Skeletal muscle satellite cell (primary cell): ENCODE measurements at regions not wholly inside any gene's neighbourhood (a gene's known extent, or its start where the extent isn't known, plus 50 kb on each side); places are given as distances from the start of the nearest gene placed in this dataset.

Experiments used
- H3K27me3 ChIP-seq: 2 replicates; pipeline ENCODE4 v1.7.0; 2013; ENCODE audit warnings: low read length; ENCODE audit not compliant: control insufficient read depth, insufficient read depth
- H3K36me3 ChIP-seq: 2 replicates; pipeline ENCODE4 v1.7.0; 2013; ENCODE audit warnings: mild to moderate bottlenecking, control low read depth, low read length; ENCODE audit not compliant: insufficient read depth
- H3K4me1 ChIP-seq: 2 replicates; pipeline ENCODE4 v1.7.0; 2013; ENCODE audit warnings: low read length; ENCODE audit not compliant: control insufficient read depth, insufficient read depth
- H3K4me2 ChIP-seq: 2 replicates; pipeline ENCODE4 v1.7.0; 2013; ENCODE audit warnings: mild to moderate bottlenecking, low read length
- H3K4me3 ChIP-seq: 2 replicates; pipeline ENCODE4 v1.7.0; 2013; ENCODE audit warnings: low read length
- H3K9ac ChIP-seq: 2 replicates; pipeline ENCODE4 v1.7.0; 2013; ENCODE audit warnings: mild to moderate bottlenecking, low read depth, low read length, moderate library complexity
- H3K9me3 ChIP-seq: replicated peaks from 2 replicates; pipeline ENCODE4 v1.7.0; 2013; ENCODE audit warnings: mild to moderate bottlenecking, control low read depth, low read length

DNA sequence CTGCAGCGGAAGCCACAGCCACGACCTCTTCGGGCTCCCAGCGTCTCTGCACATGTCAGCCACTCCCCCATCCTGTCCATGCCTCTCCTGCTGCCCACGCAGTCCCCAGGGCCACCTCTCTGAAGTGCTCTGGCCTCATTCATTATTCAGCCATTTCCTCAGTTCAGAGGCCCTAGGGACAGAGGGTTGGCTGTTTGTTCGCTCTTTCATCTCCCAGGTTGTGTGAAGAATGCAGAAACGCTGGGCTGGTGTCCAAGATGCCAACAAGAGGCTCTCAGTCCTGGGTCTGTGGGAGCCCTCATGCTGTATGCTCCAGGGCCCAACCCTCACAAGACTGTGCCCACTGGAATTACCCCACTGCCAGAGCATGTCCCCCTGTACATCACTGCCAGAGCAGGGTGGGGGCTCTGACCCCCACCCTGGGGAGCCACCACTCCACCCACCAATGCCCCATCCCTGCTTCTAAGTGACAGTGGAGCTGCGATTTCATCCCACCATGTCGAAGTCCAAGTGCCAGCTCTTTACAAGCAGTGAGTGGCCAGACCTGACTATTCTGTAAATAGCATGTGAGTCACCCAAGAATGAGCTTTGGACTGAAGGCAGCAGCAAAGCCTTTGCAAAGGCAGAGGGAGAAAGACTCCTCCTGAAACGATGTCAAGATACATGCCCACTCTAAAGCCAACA, 209.6 kb downstream of the BUD13 start:
- no peaks in the 10 kb centered on the region for H3K4me1 ChIP-seq
- H3K27me3 ChIP-seq = no peaks in the 10 kb centered on the region
- no peaks in the 10 kb centered on the region for H3K36me3 ChIP-seq
- no peak overlapping the region for H3K4me3 ChIP-seq
- H3K4me2 ChIP-seq = no peak overlapping the region
- H3K9ac ChIP-seq = no peak overlapping the region
- no peaks in the 10 kb centered on the region for H3K9me3 ChIP-seq

DNA sequence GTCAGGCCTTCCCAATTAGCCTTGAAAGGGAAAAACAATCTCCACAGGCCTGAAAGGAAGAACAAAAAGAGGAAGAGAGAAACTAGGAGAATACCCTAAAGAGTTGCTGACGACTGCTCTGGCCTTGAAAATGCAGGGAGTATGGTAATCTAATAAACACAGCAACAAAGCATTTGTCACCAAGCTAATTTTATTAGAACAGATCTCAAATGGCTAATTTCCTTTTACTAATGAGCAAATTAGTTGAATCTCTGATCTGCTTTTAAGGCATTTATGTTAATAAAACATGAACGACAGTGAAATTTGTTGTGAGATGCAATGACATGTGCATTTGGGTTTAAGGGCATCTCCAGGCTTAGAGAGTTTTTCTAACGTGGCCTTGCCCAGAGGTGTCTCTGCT, 212.2 kb downstream of the BUD13 start:
- no peaks in the 10 kb centered on the region for H3K9me3 ChIP-seq

DNA sequence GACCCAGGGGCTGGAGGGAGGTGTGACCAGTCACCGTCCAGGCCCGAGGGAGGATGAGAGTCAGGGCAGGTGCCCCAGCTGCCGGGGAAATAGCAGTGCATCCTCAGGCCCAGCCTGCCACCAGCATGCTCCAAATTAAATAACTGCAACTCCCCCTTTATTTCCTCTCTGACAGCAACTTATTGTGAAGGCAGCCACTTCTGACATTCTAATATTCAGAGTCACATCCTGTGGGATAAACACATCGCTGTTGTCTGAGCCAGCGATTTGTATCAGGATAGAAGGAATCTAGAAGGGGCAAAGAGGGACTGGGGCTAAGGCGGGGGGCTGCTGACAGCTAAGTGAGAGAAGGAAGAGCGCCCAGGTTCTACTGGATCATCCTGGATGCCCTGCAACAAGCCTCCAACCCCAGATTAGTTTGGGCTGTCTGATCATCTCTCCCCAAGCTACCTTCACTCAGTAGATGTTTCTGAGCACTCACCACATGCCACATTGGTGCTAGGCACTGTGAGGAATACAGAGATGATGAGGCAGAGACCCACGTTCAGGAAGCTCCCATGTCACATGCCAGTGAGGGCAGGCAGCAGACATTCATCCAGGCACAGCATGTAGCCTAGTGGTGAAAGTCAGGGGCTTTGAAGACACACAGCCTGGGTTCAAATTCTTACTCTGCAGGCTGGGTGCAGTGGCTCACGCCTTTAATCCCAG, 214.1 kb downstream of the BUD13 start:
- no peaks in the 10 kb centered on the region for H3K36me3 ChIP-seq

More for the DNA sequence above, 212.2 kb downstream of the BUD13 start:
- Histone ChIP-seq H3K4me2 (no peak overlapping the region), H3K9ac (no peak overlapping the region), H3K36me3 (no peaks in the 10 kb centered on the region), H3K4me3 (no peak overlapping the region), H3K4me1 (no peaks in the 10 kb centered on the region), H3K27me3 (no peaks in the 10 kb centered on the region)

DNA sequence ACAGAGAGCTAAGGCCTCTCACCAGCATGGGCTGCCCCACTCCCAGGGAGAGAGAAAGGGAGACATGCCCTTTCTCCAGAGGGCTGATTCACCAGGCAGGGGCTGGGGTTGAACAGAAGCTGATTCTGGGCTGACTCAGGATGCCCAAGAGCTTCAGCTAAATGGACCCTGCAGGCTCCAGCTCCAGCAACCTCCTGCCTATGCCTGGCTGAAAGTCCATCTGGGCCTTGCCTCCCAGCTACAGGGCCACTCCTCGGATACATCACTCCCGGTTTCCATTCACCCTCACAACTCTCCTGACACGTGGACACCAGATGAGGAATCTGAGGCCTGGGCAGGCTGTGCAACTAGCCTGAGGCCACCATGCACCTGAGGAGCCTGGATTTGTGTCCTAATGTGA, 215.5 kb downstream of the BUD13 start:
- H3K9me3 ChIP-seq = no peaks in the 10 kb centered on the region
- no peak overlapping the region for H3K4me2 ChIP-seq
- no peaks in the 10 kb centered on the region for H3K4me1 ChIP-seq
- H3K27me3 ChIP-seq = no peaks in the 10 kb centered on the region
- H3K4me3 ChIP-seq = no peak overlapping the region
- H3K36me3 ChIP-seq = no peaks in the 10 kb centered on the region
- no peak overlapping the region for H3K9ac ChIP-seq

More for the DNA sequence above, 214.1 kb downstream of the BUD13 start:
- Histone ChIP-seq H3K27me3 (no peaks in the 10 kb centered on the region), H3K4me1 (no peaks in the 10 kb centered on the region), H3K4me2 (no peak overlapping the region), H3K4me3 (no peak overlapping the region), H3K9me3 (no peaks in the 10 kb centered on the region), H3K9ac (no peak overlapping the region)

DNA sequence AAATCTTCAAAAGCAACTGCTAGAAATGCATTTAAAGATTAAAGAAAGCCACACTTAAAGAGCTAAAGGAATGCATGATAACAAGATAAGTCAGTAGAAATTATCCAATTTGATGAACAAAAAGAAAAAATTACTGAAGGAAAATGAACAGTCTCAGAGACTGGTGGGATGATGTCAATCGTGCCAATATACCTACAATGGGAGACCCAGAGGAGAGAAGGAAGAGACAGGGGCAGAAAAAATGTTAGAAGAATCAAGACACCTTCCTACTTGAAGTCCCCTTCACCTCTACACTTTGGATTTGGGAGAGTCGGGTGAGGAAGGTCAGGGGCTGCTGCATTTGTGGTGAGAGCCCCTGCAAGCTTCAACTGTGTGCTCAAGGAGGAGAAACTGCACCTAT, 216.3 kb downstream of the BUD13 start:
- no peaks in the 10 kb centered on the region for H3K4me1 ChIP-seq
- H3K4me2 ChIP-seq = no peak overlapping the region
- H3K9me3 ChIP-seq = no peaks in the 10 kb centered on the region
- H3K9ac ChIP-seq = no peak overlapping the region
- no peaks in the 10 kb centered on the region for H3K36me3 ChIP-seq
- H3K4me3 ChIP-seq = no peak overlapping the region
- H3K27me3 ChIP-seq = no peaks in the 10 kb centered on the region

DNA sequence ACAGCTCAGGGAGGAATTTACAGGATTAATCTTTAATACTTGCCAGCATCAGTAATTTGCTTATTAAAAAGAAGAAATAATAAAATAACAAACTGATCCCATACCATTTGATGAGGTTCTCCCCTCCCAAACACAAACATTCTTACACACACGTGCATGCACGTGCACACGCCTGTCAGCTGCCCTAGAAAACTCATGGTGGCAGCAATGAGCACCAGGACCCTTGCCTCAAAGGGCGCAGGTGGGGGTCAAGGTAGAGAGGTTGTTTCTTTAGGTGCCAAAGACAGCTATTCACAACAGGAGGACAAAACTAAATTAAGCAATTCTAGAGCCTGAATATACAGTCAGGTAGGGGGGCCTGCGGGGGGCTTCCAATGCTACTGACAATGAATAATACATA, 219.3 kb downstream of the BUD13 start:
- H3K27me3 ChIP-seq = no peaks in the 10 kb centered on the region
- H3K4me2 ChIP-seq = no peak overlapping the region
- H3K4me1 ChIP-seq = no peaks in the 10 kb centered on the region
- no peak overlapping the region for H3K4me3 ChIP-seq
- no peak overlapping the region for H3K9ac ChIP-seq
- H3K36me3 ChIP-seq = no peaks in the 10 kb centered on the region
- H3K9me3 ChIP-seq = peaks cover 4% of the 10 kb centered on the region

DNA sequence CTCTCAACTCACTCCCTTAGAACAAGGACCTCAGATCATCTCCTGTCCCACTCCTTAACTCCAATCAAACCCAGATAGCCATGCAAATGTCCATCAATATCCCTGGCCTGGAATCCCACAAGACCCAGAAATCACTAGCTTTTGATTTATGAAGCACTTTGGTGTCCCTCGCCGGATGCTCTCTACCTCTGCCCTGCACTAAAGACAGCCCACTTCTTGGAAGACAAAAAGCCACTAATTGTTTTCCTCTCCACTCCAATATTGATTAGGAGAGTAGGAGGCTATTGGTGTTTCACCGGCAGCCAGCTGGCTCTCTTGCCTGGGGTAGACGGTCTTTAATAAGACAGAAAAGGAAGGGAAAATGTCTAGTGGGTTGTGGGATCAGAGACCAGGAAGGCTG, 221.2 kb downstream of the BUD13 start:
- peaks cover 4% of the 10 kb centered on the region for H3K9me3 ChIP-seq

DNA sequence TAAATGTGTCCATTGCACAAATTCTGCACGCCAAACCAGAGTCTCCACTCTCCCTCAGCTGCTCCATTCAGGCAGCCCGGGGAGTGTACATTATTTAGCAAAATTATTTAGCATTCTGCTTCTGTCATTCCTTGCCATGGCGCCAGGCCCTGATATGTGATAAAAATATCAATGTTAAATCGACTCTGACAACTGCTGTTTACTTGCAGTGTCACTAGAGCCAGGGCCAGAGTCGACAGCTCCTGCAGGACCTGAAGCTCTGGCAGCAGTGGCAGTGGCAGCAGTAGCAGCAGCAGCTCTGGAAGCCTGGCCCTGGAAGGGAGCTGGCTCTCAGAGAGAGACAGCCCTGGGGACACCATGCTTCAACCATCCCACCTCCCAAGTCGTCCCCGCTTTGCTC, 224.5 kb downstream of the BUD13 start:
- Histone ChIP-seq H3K27me3 (no peaks in the 10 kb centered on the region), H3K9ac (no peak overlapping the region), H3K4me1 (no peaks in the 10 kb centered on the region), H3K9me3 (peaks cover 4% of the 10 kb centered on the region), H3K4me2 (no peak overlapping the region), H3K36me3 (no peaks in the 10 kb centered on the region), H3K4me3 (no peak overlapping the region)

More for the DNA sequence above, 221.2 kb downstream of the BUD13 start:
- H3K4me2 ChIP-seq = no peak overlapping the region
- H3K36me3 ChIP-seq = no peaks in the 10 kb centered on the region
- no peaks in the 10 kb centered on the region for H3K4me1 ChIP-seq
- H3K4me3 ChIP-seq = no peak overlapping the region
- no peak overlapping the region for H3K9ac ChIP-seq
- H3K27me3 ChIP-seq = no peaks in the 10 kb centered on the region

DNA sequence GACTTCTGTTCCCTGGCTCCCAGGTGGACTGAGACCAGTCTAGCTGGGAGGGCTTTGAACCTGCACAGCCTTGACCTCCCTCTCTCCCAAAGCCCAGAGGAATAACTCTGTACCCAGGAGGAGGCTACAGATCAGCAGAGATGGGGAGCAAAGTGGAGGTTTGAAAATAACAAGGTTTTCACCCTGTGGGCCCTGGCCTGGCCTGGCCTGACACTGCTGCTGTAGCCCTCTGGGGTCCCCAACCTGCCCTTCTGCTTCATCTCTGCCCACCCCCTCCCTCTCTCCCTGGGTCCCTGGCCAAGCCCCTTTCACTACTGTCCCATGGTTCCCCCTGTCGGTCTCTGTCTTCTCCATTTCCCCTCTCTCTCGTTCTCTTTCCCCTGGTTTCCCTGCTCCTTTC, 225.2 kb downstream of the BUD13 start:
- Histone ChIP-seq H3K4me3 (no peak overlapping the region), H3K9ac (no peak overlapping the region), H3K27me3 (no peaks in the 10 kb centered on the region), H3K4me1 (no peaks in the 10 kb centered on the region), H3K4me2 (no peak overlapping the region), H3K36me3 (no peaks in the 10 kb centered on the region), H3K9me3 (peaks cover 4% of the 10 kb centered on the region)

DNA sequence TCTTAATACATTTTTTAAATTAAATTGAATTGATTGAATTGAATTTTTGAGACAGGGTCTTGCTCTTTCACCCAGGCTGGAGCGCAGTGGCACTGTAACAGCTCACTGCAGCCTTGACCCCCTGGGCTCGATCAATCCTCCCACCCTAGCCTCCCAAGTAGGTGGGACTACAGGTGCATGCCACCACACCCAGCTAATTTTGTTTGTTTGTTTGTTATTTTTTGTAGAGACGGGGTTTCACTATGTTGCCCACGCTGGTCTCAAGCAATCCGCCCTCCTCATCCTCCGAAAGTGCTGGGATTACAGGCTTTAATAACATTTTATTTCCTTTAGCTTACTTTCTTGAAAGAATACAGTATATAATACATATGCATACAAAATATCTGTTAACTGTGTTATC, 226.9 kb downstream of the BUD13 start:
- Histone ChIP-seq H3K4me2 (no peak overlapping the region), H3K9ac (no peak overlapping the region), H3K4me1 (no peaks in the 10 kb centered on the region), H3K27me3 (no peaks in the 10 kb centered on the region), H3K36me3 (no peaks in the 10 kb centered on the region), H3K4me3 (no peak overlapping the region), H3K9me3 (peaks cover 4% of the 10 kb centered on the region)

DNA sequence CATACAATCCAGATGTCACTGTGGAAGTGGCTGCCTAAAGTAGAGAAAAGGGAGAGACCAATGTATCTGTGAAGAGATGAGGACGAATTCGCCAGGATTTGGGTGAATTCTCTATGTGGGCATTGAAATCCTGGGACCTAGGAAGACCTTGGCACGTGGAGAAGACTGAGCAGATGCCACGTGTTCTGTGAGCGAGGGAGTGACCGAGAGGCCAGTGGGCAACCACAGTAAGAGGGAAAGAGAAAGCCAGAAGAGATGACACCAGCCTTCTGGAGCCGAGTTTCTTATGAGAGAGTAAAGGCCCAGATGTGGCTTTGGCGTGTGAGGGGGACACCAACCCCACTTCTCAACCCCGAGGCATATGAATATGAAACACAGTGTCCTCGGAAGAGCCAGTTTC, 228.1 kb downstream of the BUD13 start:
- H3K9me3 ChIP-seq = peaks cover 4% of the 10 kb centered on the region
- H3K4me3 ChIP-seq = no peak overlapping the region
- no peaks in the 10 kb centered on the region for H3K36me3 ChIP-seq
- no peaks in the 10 kb centered on the region for H3K27me3 ChIP-seq
- no peak overlapping the region for H3K9ac ChIP-seq
- no peak overlapping the region for H3K4me2 ChIP-seq
- no peaks in the 10 kb centered on the region for H3K4me1 ChIP-seq

DNA sequence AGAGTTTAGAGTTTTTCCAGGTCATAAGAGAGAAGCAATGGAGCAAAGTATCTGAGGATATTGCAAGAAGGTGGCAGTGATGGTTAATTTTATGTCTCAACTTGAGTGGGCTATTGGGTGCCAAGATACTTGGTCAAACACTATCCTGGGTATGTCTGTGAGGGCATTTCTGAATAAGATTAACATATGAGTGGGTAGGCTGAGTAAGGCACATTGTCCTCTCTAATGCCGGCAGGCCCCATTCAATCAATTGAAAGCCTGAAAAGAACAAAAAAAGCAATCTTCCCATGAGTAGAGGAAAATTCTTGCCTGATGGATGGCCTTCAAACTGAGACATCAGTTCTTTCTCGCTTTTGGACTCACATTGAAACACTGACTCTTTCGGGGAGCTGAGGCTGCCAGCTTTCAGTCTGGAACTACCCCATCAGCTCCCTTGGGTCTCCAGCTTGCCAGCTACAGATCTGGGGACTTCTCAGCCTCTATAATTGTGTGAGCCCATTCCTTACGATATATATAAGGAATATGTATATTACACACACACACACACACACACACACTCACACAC, 228.8 kb downstream of the BUD13 start:
- H3K4me2 ChIP-seq = no peak overlapping the region
- no peak overlapping the region for H3K4me3 ChIP-seq
- H3K9me3 ChIP-seq = peaks cover 3% of the 10 kb centered on the region
- H3K36me3 ChIP-seq = no peaks in the 10 kb centered on the region
- no peaks in the 10 kb centered on the region for H3K27me3 ChIP-seq
- H3K9ac ChIP-seq = no peak overlapping the region
- H3K4me1 ChIP-seq = no peaks in the 10 kb centered on the region
